WI38 (cell line): ENCODE measurements at regions not wholly inside any gene's neighbourhood (a gene's known extent, or its start where the extent isn't known, plus 50 kb on each side); places are given as distances from the start of the nearest gene placed in this dataset.
"Not testable (repeated sequence)": the region's sequence is repeated elsewhere in the genome, so short reads cannot be mapped to it uniquely, and the experiment has no call there.

Source experiments
- H3K4me3 ChIP-seq: 2 replicates; pipeline ENCODE4 v1.5.1; 2011; ENCODE audit warnings: low read depth, mild to moderate bottlenecking, control low read depth, low read length
- TF ChIP-seq, protein P1 (sequence below): IDR thresholded peaks from 2 replicates; pipeline ENCODE4 v1.5.1; 2012; ENCODE audit warnings: low read depth, mild to moderate bottlenecking, control low read depth, low read length

DNA sequence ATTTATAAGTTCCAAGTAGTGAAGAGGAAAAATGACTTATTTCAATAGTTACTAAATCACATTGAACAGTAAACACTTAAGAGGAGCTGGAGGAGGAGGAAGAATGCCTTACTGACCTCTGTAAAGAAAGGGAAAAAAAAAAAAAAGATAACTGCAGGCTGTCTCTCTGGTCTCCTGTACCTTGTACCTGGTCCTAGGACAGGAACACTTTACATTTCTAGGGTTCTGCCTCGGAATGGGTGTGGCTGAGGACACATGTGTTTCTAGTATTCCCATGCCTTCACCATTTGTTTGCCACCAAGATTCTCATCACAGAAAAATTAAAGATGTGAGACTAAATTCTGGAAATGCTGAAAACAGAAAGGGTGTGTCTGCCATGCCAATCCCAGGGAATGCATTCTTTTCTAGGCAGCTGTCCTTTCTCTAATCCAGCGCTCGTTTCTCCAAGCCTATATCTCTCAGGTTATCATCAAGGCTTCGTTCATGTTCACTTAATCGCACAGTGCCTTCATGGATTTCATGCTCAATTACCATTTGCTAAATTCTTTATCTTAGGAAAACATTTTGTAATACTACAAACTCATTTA lies 1208.3 kb downstream of the OTOL1 start:
- TF ChIP-seq, protein P1, sequence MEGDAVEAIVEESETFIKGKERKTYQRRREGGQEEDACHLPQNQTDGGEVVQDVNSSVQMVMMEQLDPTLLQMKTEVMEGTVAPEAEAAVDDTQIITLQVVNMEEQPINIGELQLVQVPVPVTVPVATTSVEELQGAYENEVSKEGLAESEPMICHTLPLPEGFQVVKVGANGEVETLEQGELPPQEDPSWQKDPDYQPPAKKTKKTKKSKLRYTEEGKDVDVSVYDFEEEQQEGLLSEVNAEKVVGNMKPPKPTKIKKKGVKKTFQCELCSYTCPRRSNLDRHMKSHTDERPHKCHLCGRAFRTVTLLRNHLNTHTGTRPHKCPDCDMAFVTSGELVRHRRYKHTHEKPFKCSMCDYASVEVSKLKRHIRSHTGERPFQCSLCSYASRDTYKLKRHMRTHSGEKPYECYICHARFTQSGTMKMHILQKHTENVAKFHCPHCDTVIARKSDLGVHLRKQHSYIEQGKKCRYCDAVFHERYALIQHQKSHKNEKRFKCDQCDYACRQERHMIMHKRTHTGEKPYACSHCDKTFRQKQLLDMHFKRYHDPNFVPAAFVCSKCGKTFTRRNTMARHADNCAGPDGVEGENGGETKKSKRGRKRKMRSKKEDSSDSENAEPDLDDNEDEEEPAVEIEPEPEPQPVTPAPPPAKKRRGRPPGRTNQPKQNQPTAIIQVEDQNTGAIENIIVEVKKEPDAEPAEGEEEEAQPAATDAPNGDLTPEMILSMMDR = no peak
- no peak overlapping the region for H3K4me3 ChIP-seq

DNA sequence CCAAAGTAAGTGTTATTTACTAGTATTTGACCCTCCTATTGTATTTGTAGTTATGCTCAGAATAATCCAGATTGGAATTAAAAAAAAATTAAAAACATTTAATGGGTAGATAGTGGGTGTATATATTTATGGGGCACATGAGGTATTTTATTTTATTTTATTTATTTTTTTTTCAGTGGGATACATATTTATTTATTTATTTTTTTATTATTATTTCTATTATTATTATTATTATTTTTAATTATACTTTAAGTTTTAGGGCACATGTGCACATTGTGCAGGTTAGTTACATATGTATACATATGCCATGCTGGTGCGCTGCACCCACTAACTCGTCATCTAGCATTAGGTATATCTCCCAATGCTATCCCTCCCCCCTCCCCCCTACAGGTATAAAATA lies 1211.8 kb downstream of the OTOL1 start:
- not testable (repeated sequence) for H3K4me3 ChIP-seq

DNA sequence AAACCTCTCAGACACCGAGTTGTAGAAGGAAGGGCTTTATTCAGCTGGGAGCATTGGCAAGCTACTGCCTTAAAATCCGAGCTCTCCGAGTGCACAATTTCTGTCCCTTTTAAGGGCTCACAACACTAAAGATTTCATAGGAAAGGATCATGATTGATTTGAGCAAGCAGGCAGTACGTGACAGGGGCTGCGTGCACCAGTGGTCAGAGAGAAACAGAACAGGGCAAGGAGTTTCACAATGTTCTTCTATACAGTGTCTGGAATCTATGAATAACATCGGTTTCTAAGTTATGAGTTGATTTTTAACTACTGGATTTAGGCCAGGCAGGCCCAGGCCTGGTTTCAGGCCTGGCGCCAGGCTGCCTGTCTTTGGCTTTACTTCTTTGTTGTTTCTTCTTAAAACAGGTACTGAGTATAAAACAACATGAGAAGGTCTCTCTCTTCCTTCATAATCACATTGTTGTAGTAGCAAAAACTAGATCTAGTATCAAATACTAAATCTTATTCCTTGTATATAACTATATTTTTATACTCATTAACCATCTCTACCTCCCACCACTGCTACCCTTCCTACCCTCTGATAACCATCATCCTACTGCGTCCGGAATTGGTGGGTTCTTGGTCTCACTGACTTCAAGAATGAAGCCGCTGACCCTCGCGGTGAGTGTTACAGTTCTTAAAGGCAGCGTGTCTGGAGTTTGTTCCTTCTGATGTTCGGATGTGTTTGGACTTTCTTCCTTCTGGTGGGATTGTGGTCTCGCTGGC lies 1212.5 kb downstream of the OTOL1 start:
- H3K4me3 ChIP-seq = not testable (repeated sequence)

DNA sequence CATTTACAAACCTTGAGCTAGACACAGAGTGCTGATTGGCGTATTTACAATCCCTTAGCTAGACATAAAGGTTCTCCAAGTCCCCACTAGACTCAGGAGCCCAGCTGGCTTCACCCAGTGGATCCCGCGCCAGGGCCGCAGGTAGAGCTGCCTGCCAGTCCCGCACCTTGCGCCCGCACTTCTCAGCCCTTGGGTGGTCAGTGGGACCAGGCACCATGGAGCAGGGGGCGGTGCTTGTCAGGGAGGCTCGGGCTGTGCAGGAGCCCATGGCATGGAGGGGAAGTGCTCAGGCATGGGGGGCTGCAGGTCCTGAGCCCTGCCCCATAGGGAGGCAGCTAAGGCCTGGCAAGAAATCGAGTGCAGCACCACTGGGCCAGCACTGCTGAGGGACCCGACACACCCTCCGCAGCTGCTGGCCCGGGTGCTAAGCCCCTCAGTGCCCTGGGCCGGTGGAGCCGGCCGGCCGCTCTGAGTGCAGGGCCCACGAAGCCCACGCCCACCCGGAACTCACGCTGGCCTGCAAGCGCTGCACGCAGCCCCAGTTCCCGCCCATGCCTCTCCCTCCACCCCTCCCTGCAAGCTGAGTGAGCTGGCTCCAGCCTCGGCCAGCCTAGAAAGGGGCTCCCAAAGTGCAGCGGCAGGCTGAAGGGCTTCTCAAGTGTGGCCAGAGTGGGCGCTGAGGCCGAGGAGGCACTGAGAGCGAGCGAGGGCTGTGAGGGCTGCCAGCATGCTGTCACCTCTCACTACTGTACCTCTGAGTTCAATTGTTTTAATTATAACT lies 1213.9 kb downstream of the OTOL1 start:
- H3K4me3 ChIP-seq = no peak overlapping the region
- TF ChIP-seq, protein P1 = no peak

DNA sequence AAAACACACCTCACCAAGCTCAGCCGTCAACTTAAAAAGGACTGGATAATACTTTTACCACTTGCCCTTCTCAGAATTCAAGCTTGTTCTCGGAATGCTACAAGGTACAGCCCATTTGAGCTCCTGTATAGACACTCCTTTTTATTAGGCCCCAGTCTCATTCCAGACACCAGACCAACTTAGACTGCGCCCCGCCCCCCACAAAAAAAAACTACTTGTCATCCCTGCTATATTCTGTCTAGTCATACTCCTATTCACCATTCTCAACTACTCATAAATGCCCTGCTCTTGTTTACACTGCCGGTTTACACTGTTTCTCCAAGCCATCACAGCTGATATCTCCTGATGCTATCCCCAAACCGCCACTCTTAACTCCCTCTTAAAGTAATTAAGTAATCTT lies 1220.5 kb downstream of the OTOL1 start:
- H3K4me3 ChIP-seq = not testable (repeated sequence)

DNA sequence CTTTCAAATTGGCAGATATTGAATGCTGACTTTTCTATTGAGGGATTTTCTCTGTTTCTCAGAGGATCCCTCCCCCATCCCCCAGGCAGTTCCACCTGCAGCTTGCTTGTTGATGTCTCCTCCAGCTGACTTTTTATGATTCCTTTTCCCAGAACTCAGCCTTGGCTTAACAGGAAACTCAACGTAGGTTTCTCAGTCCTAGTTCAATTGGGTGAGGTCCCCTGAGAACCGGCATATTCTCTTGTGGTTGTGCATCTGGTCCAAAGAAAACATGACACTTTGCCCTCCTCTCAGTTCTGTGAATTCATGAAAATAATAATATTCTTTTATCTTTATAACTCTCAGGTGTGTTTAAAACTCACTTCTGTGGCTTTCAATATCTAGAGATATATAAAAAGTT lies 1222.1 kb downstream of the OTOL1 start:
- TF ChIP-seq, protein P1 = no peak
- no peak overlapping the region for H3K4me3 ChIP-seq

DNA sequence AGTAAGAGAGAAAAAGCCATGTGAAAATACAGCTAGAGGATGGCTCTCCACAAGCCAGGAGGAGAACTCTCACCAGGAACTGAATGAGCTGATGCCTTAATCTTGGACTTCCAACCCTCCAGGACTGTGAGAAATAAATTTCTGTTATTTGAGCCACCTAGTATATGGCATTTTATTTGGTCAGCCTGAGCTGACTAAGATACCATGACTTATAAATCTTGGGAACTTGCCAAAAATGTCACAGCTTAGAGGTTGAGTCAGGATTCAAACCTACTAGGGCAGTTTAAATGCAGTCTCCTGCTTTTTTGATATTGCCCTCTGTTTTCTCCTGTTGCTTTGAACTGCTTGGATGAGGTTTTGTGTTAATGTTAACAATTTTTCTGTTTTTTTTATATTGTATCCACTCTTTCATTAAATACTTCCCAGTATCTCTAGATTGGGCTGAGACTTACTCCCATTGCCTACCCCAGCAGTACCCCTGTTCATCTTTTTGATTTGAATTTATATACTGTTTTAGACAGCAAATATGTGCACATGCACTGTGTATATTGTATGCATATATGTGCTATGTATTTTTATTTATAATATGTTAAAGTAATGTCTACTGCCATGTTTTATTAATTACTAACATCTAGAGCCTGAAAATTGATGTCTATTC lies 1223.2 kb downstream of the OTOL1 start:
- no peak overlapping the region for H3K4me3 ChIP-seq
- TF ChIP-seq, protein P1 = no peak

DNA sequence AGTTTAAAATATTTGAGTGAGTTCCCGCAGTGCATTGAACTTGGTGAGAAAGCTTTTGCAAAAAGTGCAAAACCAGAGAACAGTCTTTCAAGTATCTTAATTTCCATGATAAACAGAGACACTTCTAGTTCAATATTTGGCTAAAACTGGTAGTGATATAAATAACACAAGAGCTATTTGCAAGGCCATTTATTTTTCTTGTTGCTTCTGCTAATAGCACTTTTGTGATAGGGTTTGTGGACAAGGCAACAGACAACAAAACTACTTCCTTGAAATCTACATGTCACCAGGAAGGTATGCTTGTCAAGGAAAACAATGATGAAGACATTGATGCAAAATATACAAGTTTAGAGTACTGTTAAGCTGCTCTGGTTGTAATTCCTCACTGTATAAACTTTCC lies 1225.1 kb downstream of the OTOL1 start:
- H3K4me3 ChIP-seq = no peak overlapping the region
- TF ChIP-seq, protein P1 = no peak
